ENCODE measurements at regions not wholly inside any gene's neighbourhood (a gene's known extent, or its start where the extent isn't known, plus 50 kb on each side); places are given as distances from the start of the nearest gene placed in this dataset.

DNA sequence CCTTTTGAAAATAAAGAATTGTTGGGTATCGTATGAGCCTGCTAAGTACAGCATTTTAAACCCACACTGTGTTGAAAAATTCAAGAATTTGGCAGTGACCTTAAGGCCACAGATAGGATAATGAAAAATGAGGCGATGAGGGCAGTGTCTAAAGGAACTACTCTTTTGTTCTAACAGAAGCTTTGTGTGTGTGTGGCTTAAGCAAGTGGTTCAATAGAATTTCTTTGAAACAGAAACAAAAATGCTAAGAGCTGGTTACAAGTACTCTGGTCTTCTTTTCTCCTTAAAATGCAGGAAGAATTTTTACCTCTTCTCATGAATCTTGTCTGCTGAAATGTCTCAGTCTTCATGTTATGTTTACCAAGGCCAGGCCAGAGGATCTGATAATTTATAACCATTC, 279.5 kb downstream of the ZNF536 start:
- no peak for DNase-seq (ENCODE audit: low spot score)
- ATAC-seq: no peak

DNA sequence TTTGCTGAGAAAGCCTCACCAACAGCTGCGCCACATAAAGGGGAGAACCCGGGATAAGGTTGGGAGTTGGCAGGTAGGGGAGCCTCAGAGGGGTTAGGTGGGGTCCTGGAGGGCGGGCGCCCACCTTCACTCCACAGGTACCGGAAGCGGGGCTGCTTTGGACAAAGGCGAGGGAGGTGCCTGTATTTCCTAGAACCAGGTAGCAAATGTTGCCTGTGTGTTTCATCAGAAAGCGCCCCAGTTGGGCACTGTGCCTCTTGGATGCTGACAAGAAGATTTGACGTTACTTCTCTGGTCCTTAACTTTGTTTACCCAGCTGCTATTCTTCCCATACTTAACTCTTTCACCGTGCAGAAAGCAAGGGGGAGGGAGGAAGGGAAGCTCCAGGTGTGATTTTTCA, 278.9 kb downstream of the ZNF536 start:
- ATAC-seq (no peak), DNase-seq (ENCODE audit: low spot score) (no peak)

DNA sequence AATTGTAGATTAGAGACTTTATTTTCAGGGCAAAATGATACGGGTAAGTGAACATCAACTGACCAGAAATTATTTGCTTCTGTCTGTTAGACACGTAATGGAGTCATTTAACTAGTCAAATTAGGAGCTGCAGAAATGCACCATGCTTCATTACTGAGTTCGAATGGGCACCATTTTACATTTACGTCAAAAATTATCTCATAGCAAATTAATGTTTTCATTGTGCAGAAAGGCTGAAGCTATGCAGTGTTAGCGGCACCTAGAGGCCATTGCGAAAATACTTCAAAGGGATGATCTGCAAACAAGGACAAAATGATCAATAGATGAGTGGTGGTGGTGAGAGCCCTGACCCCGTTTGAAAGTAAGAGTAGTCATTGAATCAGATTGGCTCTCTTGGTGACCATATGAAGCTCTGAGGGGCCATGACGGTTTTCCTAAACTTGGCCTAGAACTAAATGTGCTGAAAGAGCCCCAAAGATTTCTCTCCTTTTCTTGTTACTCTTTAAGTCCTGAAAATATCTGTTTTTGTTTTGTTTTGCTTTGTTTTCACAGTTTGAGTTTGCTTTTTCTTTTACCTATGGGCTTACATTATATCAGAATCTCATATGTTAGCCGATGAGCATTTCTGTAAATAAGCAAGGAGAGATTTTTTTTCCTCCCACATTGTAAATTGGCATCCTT, 277.9 kb downstream of the ZNF536 start:
- ATAC-seq (peak; percentile 89), DNase-seq (ENCODE audit: low spot score) (no peak)

DNA sequence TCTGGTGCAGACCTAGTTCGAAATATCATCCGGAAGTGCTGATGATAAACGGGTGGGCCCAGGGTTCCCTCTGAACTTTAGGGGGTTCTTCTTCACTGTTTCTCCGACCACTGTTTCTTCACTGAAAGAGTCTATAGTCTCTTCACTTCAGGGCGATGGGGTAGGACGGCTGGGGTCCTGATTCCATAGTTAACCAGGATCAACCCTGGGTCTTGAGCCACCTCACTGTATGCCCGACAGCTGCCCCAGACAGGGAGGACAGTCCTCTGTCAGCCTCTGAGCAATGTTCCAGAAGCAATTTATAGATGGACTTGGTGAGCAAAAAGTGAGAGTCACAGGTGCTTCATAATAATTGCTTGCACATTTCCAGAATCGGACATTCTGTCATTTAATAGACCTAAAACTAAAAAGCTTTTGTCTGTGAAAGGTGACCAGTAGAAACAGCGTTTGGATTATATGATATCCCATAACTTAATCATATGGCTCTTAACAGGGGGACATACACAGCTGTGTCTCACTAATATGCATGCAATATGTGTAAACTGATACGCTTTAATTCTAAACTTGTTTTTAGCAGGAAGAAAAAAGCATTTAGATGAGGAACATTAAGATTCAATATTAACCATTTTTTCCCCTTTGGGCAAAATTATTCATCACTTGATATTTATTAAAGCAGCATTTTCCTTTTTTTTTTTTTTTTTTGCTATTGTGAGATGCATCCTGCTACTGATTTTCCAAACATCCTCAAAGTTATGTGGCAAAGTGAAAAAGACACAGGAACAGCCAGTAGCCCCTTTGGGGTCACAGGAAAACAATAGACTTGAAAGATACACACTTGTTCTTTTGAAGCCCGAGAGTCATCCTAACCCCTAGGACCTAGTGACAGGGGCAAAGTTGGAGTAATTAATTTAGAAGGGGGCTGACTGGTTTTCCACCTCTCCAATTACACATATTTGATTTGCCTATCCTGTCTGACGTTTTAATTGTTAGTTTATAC, 277.0 kb downstream of the ZNF536 start:
- DNase-seq (ENCODE audit: low spot score) (no peak), ATAC-seq (no peak)

DNA sequence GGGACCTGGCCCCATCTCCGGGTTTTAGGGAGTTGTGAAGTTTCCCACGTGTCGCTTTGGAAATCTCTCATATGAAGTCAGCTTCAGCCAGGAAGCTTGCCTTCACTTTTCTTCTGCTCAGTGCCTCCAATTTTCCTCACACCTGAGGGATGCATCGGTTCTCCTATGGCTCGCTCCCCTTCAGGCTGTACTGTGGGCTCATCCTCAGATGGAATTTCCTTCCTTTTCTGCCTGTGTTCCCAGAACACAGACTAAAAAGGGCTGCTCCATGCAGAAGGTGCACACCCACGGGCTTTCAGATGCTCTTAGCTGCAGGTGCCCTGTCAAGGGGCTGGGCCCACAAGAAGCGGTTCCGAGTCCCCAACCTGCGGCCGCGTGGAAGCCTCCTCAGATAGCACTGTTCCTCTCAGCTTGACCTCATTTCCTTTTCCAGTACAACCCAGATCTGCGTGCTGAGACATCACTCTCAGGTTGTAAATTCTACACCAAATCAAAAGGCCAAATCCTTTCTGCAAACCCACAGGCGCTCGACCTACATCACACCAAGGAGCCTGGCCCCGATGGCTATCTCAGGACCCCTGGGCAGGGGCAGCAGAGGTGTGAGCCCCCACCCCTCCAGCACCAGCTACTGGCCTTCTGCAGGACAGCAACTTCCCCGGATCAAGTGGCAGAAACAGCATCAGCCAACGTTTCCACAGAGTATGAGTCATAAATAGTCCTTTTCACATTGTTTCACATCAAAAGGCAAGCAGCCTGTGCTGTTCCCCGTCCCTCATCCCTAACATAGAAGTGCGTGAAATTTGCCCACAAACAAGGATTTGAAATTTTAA, 275.9 kb downstream of the ZNF536 start:
- DNase-seq (ENCODE audit: low spot score) (no peak), ATAC-seq (no peak)

DNA sequence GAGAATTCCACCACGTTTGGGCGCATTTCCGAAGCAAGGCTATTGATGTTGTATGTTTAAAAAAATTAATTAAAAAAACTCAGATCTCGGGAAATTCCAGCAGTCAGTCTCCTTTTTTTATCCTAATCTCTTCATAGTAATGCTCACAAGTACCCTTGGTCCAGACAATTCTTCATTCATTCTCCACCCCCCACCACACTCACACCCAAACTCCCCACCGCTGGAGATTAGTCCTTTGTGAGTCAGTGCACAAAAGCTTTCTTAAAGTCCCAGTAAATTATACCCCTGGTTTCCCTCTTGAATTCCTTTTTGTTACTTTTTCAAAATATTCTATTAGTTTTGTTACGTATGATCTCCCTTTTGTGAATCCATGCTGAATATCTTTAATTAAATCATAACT, 274.6 kb downstream of the ZNF536 start:
- ATAC-seq (no peak), DNase-seq (ENCODE audit: low spot score) (no peak)

DNA sequence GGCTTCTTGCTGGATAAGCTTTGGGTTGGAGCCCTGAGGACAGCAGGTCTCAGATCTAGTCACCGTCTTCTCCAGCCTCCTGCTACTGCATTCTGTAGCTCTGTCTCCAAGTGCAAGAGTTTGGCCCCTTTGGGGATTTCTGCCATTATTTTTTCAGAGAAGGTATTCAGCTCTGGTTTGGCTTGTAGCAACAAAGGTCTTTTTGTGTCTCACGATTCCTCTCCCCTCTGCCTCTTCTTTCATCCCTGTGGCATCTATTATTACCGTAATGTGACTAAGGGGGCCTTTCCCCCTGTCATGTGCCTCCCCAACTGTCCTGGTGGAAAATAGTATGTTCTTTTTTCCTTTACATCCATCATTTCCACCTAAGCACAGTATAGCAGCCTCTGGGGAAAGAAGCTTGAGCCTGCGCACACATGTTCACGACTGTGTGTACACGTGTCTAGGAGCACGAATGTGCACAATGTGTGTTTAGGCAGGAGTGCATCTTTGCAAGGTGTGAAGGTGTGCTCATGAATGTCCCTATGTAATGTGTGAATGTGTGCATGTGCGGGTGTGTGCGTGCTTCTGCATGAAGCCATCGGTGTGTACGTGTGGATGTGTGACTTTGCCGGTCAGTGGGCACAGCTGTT, 273.9 kb downstream of the ZNF536 start:
- no peak for DNase-seq (ENCODE audit: low spot score)
- no peak for ATAC-seq

DNA sequence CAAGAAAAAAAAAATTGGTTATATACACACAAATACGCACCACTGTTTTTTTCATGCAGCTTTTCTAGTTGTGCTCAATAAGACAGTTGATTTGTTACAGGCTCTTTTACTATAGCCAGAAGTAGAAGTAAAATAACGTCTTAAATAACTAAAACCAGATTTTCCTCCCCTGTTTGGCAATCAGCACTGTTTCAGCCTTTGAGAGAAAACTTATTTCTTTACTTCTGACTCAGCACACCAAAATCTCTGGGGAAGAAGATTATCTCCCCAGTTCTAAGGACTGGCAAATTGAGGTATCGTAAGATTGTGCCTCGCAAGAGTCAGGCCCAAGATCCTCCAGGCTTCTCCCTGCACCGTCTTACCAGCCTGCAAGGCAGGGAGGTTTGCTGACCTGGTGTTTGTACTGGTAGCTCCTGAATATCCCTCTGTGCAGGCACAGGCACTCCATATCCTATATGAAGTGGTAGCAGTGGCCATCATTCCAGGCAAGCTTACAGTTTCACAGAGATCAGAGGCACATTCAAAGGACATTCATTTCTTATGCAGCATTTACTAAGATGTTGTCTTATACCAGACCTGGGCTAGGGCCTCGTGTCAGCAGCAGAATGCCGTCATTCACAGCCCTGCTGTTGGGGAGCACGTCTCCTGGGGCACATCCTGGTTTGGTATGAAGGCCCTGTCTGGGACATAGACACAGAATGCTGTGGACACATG, 268.2 kb downstream of the ZNF536 start:
- no peak for ATAC-seq

DNA sequence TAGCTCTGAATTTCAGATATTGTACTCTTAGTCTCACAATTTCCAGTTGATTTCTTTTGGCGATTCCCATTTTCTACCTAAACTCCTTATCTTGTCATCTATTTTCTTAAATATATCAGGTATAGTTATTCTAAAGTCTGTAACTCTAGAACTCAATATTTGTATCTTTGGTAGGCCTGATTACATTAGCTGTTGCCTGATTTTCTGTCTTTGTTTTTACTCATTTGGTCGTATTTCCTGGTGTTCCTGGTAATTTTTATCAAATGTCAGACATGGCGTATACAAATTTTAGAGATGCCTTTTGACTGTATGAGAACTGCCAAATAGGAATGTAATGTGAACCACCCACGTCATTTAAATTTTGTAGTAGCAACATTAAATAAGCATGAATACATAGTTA, 266.7 kb downstream of the ZNF536 start:
- DNase-seq (ENCODE audit: low spot score): no peak
- ATAC-seq: no peak

More for the DNA sequence above, 268.2 kb downstream of the ZNF536 start:
- DNase-seq (ENCODE audit: low spot score): no peak

DNA sequence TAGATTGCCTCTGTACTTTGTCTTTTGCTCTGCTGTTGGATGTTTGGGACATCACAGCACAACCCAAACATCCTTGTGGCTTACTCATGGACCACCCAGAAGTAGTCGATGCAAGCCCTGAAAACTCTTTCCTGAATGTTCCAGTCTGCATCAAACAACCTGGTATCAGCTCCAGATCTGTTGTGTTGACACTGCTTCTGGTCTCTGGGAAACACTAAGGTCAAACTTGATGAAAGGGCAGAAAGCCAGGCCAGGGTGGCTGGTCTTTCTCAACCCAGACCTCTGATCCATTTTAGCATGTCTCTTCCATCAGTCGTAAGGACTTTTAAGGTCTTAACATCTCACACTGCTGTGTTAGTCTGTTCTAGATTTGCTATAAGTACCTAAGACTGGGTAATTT, 265.7 kb downstream of the ZNF536 start:
- no peak for ATAC-seq
- DNase-seq (ENCODE audit: low spot score): no peak

DNA sequence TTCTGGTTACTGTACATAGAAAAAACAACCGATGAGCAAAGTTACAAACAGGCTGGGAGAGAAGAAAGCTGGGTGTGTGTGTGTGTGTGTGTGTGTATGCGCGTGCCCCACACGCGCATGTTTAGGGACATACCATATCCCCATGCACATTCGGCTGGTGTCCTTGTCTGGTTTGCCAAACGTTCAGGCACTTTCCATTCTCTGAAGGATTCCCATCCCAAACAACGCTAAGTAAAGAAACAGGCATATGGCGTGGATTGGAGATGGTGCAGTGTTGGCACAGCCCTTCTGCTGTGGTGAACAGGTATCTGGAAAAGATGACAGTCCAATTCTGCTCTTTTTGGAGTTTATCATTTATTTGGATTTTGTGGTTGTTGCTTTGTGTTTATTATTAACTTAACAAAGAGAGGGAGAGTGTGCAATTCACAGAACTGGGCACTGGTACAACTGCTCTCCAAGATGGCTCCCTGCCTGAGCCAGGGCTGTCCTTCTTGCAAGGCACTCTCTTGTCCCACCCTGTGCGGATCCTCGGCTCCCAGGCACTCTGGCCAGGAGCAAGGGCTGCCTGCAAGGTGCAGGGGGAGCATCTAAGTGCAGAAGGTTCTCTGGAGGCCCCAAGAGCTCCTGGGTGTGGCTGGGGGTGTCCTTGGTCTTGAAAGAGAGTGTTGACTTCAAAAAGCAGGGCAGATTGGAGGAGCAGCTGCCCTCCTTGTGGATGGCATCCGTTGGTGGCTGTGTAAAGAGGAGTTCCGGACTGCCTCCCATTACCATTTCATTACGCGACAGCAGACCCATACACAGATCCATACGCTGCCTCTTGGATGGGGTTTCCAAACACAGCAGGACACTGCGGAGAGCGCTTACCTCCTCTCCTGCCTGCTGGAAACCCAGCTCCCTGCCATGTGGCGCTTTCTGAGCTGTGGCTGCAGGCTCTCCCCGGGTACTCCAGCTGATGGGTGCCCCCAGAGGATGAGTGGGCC, 263.1 kb downstream of the ZNF536 start:
- ATAC-seq: no peak
- no peak for DNase-seq (ENCODE audit: low spot score)

DNA sequence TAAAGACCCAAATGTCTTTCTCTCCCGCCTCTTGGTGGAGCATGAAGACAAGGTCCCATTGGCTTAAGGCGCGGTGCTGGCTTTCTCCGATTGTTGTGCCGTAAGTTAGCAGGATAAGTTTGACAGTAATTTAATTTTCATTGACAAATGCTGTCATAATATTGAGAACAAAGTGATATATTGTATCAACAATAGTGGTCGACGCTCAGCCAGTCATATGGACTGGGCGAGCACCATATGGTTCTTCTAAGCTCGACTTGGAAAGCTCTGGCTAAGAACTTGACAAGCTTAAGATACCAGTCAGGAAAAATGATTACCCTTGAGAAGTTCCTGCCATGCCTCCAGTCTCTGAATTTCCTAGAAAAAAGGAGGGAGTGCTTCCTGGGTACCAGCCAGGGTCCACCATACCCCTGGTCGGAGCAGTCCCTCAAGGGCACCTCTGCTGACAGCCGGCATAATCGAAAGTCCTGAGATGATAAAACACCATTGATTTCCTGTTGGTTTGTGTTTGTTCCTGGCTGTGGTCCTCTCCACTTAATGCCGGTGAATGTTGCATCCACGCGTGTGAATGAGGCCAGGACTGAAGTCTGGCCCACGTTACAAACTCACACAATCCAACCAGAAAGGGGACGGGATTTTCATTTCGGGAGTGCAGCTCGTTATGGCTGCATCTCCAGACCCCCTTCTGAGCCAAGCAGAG, 262.1 kb downstream of the ZNF536 start:
- DNase-seq (ENCODE audit: low spot score) (no peak), ATAC-seq (no peak)

DNA sequence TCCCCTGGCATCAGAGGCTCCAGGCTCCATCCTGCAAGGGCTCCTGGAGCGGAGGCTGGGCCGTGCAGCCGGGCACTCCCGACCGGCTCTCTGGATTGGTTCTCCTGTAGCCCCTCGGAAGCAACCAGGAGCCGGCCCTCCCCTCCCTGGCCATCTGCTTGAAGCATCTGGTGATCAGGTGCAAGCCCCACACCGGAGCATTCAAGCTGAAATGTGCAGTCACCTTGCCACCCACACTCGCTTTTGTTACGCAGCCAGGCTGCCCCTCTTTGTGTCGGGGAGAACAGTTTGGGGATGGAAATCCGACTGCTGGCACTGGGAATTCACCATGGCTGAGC, 258.8 kb downstream of the ZNF536 start:
- ATAC-seq (no peak), DNase-seq (ENCODE audit: low spot score) (no peak)

DNA sequence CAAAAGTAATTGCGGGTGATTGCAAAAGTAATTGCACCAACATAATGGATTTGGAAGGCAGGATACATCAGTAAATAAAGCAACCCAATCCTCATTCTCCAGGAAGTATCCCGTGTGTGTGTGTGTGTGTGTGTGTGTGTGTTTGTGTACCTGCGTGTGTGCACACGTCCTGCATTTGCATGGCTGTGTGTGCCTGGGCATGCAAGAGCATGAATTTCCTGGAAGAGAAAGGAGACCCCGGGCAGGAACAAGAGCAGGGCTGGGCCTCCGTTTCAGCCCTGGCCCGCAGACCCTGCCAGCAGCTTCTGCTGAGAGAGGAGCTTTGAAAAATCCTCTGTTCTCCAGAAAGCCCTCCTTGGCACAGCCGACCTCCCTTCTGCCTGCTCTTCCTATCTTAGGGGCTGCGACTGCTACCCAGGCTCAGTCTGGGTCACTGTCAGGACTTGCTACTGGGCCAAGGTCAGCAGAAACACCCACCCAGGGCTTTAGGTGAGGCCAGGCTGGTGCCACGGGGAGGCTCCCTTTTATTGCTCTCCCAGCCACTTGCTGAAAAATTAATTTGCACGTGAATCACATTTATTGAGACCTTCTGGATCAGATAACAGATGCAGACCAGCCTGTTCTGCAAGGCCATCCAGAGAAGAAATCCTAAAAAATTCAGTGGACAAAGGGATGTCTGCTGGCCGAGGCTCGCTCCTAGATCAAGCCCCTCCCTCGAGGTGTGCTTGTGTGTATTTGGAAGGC, 258.3 kb downstream of the ZNF536 start:
- DNase-seq (ENCODE audit: low spot score): no peak
- no peak for ATAC-seq

DNA sequence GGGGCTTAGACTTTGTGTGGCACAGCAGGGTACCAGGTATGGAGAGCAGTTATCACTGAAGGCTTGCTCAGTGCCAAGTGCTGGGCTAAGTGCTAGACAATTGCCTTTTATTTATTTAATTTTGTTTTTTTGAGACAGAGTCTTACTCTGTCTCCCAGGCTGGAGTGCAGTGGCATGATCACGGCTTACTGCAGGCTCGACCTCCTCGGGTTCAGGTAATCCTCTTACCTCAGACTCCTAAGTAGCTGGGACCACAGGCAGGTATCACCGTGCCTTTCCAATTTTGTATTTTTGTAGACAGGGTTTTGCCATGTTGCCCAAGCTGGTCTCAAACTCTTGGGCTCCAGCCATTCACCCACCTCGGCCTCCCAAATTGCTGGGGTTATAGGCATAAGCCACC, 256.9 kb downstream of the ZNF536 start:
- DNase-seq (ENCODE audit: low spot score) (no peak), ATAC-seq (no peak)

DNA sequence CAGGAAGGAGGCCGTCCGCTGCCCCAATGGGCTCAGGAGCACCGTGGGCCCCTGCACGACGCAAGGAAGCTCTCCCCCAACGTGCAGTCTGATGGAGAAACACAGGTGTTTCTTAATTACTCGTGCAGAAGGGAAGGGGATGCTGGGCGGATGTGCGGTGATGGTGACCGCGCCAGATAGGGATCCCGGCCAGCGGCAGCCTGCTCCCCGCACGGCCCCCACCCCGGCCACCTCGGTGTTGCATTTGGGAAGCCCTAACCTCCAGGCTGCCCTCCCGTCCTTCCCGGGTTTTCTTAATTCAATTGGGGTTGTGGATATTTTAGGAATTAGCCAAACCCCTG, 254.4 kb downstream of the ZNF536 start:
- ATAC-seq: no peak

DNA sequence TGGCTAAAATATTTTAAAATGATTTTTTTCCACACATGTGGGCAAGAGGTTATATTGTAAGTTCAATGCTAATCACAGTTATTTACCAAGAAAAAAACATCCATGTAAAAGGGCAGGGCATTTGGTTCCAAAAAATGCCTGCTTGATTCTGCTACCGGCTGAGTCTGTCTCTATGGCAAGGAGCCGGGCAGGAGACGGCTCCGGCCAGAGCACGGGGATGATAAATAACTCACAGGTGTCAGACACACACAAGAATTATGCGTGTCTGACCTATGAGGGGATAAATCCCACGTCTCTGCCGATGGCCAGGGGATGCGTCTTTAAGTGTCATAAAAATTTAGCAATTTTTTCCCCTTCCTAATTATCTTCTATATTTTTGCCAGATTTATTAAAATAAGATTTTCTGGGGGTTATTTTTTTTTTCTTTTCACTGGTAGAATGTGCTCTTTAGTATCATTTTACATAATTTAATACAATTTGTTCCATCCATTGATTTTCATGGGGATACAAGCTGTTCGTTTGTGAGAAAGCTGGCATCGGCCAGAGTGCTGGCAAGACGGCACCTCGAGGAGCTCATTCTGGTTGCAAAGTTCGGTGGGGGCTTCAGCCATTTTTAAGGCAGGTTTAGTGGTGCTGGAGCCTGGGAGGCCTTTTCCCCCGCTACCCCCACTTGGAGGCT, 253.9 kb downstream of the ZNF536 start:
- no peak for DNase-seq (ENCODE audit: low spot score)

More for the DNA sequence above, 254.4 kb downstream of the ZNF536 start:
- DNase-seq (ENCODE audit: low spot score): no peak

More for the DNA sequence above, 253.9 kb downstream of the ZNF536 start:
- ATAC-seq: no peak

Data from left lobe of liver (tissue), 2 donors.